Keratinocyte (primary cell): ENCODE measurements at regions not wholly inside any gene's neighbourhood (a gene's known extent, or its start where the extent isn't known, plus 50 kb on each side); places are given as distances from the start of the nearest gene placed in this dataset.

ENCODE experiments used
- DNase-seq: peaks from one replicate; pipeline ENCODE4 v3.0.0-alpha.2; 2011; ENCODE audit warnings: low read depth, missing footprints, low spot score
- FAIRE-seq: peaks from 2 replicates; lab custom pipeline; 2011; peaks lifted over from hg19 to GRCh38; lab: Jason Lieb, UNC
- H2AFZ ChIP-seq: 2 replicates; pipeline ENCODE4 v1.6.0; 2012; ENCODE audit warnings: low read length, control low read depth, inconsistent platforms; ENCODE audit not compliant: control insufficient read depth
- H3K27ac ChIP-seq: 2 replicates; pipeline ENCODE4 v1.5.1; 2011; ENCODE audit warnings: low read length; ENCODE audit not compliant: control insufficient read depth, insufficient read depth
- H3K27me3 ChIP-seq: 3 replicates; pipeline ENCODE4 v1.6.0; 2011; ENCODE audit warnings: low read length; ENCODE audit not compliant: control insufficient read depth, insufficient read depth; ENCODE audit errors: extremely low read depth
- H3K36me3 ChIP-seq, 2 experiments: 2 replicates in 1 of 2; 3 replicates in 1 of 2; pipeline ENCODE4 v1.5.1; 2011; ENCODE audit warnings: low read length in 2 of 2, mild to moderate bottlenecking in 1 of 2; ENCODE audit not compliant: control insufficient read depth in 2 of 2, insufficient read depth in 2 of 2; ENCODE audit errors: extremely low read depth in 1 of 2
- H3K4me1 ChIP-seq: 3 replicates; pipeline ENCODE4 v1.5.1; 2011; ENCODE audit warnings: low read length; ENCODE audit not compliant: control insufficient read depth, insufficient read depth; ENCODE audit errors: extremely low read depth
- H3K4me2 ChIP-seq: 3 replicates; pipeline ENCODE4 v1.6.0; 2011; ENCODE audit warnings: low read depth, low read length; ENCODE audit not compliant: control insufficient read depth, insufficient read depth; ENCODE audit errors: extremely low read depth
- H3K4me3 ChIP-seq, 3 experiments: fragments of 200-600 bp in 1 of 3; sonication (generic) in 1 of 3; 2 replicates in 2 of 3; 3 replicates in 1 of 3; pipeline ENCODE4 v1.5.1; 2011 to 2016; ENCODE audit warnings: low read length in 3 of 3, mild to moderate bottlenecking in 3 of 3, control low read depth in 2 of 3, inconsistent platforms in 1 of 3, low read depth in 1 of 3, mixed read lengths in 1 of 3, mixed run types in 1 of 3, moderate library complexity in 1 of 3; ENCODE audit not compliant: control insufficient read depth in 2 of 3, insufficient read depth in 2 of 3; ENCODE audit errors: extremely low read depth in 1 of 3
- H3K79me2 ChIP-seq: 2 replicates; pipeline ENCODE4 v1.6.0; 2012; ENCODE audit warnings: low read length; ENCODE audit not compliant: control insufficient read depth, insufficient read depth
- H3K9ac ChIP-seq: 3 replicates; pipeline ENCODE4 v1.6.0; 2011; ENCODE audit warnings: low read length; ENCODE audit not compliant: control insufficient read depth, insufficient read depth; ENCODE audit errors: extremely low read depth
- H3K9me1 ChIP-seq: 3 replicates; pipeline ENCODE4 v1.6.0; 2011; ENCODE audit warnings: low read length; ENCODE audit not compliant: control insufficient read depth, insufficient read depth; ENCODE audit errors: extremely low read depth
- H3K9me3 ChIP-seq: 2 replicates; pipeline ENCODE4 v1.5.1; 2012; ENCODE audit warnings: low read depth, low read length; ENCODE audit not compliant: control insufficient read depth
- H4K20me1 ChIP-seq: 3 replicates; pipeline ENCODE4 v1.6.0; 2011; ENCODE audit warnings: low read length; ENCODE audit not compliant: control insufficient read depth, insufficient read depth; ENCODE audit errors: extremely low read depth
- CTCF ChIP-seq, 3 experiments: IDR thresholded peaks in 1 of 3; conservative IDR thresholded peaks in 1 of 3; optimal IDR thresholded peaks in 1 of 3; 2 replicates in 2 of 3; 3 replicates in 1 of 3; pipeline versions ENCODE3 to v1.5.1; 2011; ENCODE audit warnings: low read length in 3 of 3, mild to moderate bottlenecking in 3 of 3, moderate library complexity in 2 of 3, control low read depth in 1 of 3, inconsistent platforms in 1 of 3; ENCODE audit not compliant: insufficient read depth in 2 of 3; ENCODE audit errors: extremely low read depth in 1 of 3
- EZH2 ChIP-seq: IDR thresholded peaks from one replicate; pipeline ENCODE4 v1.6.1; 2012; ENCODE audit warnings: inconsistent platforms, mild to moderate bottlenecking, low read length, moderate library complexity
- dilution Hi-C: fragments of 300-500 bp; cut with MboI; formaldehyde crosslinking; loops from one replicate; pipeline ENCODE4 v1.7.0; 2020; ENCODE audit warnings: low sequenced_read_pairs; ENCODE audit not compliant: extremely low pct_ligation_motif_present

GRCh38 chr9:78130004-78130403 is 98.4 kb upstream of the GNAQ start:
- no peak for DNase-seq
- Histone ChIP-seq H3K4me3 (no peak overlapping the region), H3K36me3 (no peaks in the 10 kb centered on the region), H3K27me3 (no peaks in the 10 kb centered on the region), H3K4me1 (no peaks in the 10 kb centered on the region), H2AFZ (peak overlapping the region; percentile 13), H3K9me1 (no peaks in the 10 kb centered on the region), H4K20me1 (no peaks in the 10 kb centered on the region), H3K27ac (no peak overlapping the region), H3K4me2 (no peak overlapping the region), H3K9me3 (no peaks in the 10 kb centered on the region), H3K79me2 (no peaks in the 10 kb centered on the region), H3K9ac (no peak overlapping the region)
- dilution Hi-C loops, result no loop called here
- FAIRE-seq, result peak; percentile 83
- TF ChIP-seq EZH2 (no peak), CTCF (optimal IDR thresholded peaks at IDR 0.05 in 1 of 3, IDR thresholded peaks at IDR 0.05 in 1 of 3, conservative IDR thresholded peaks at IDR 0.05 in 1 of 3; ENCODE audit: extremely low read depth in 1 of 3, insufficient read depth in 2 of 3, low read length in 3 of 3) (peak; percentile 20 to 57 (median 38))

GRCh38 chr9:78127279-78128225 is 95.9 kb upstream of the GNAQ start:
- peak overlapping the region; percentile 47 for H2AFZ ChIP-seq
- dilution Hi-C loops, result no loop called here
- TF ChIP-seq CTCF (optimal IDR thresholded peaks at IDR 0.05 in 1 of 3, IDR thresholded peaks at IDR 0.05 in 1 of 3, conservative IDR thresholded peaks at IDR 0.05 in 1 of 3; ENCODE audit: extremely low read depth in 1 of 3, insufficient read depth in 2 of 3, low read length in 3 of 3) (no peak), EZH2 (no peak)

More at GRCh38 chr9:78127279-78128225, 95.9 kb upstream of the GNAQ start:
- no peak overlapping the region for H3K4me2 ChIP-seq
- no peaks in the 10 kb centered on the region for H3K27me3 ChIP-seq
- no peaks in the 10 kb centered on the region for H4K20me1 ChIP-seq
- H3K79me2 ChIP-seq, result no peaks in the 10 kb centered on the region
- H3K27ac ChIP-seq, result no peak overlapping the region
- H3K9me3 ChIP-seq, result no peaks in the 10 kb centered on the region
- H3K9me1 ChIP-seq, result no peaks in the 10 kb centered on the region
- FAIRE-seq (peak; percentile 59), DNase-seq (no peak)
- peaks cover 2% of the 10 kb centered on the region for H3K4me1 ChIP-seq
- no peaks in the 10 kb centered on the region for H3K36me3 ChIP-seq
- no peak overlapping the region for H3K4me3 ChIP-seq
- no peak overlapping the region for H3K9ac ChIP-seq
